ENCODE measurements at regions not wholly inside any gene's neighbourhood (a gene's known extent, or its start where the extent isn't known, plus 50 kb on each side); places are given as distances from the start of the nearest gene placed in this dataset.
"Not testable (repeated sequence)": the region's sequence is repeated elsewhere in the genome, so short reads cannot be mapped to it uniquely, and the experiment has no call there.

GRCh38 chr3:176619833-176620232, 577.4 kb downstream of the TBL1XR1 start:
- DNase-seq (ENCODE audit: insufficient read length, low spot score) (no peak), FAIRE-seq (no peak)
- no peak for TF ChIP-seq CTCF (IDR thresholded peaks at IDR 0.05; ENCODE audit: insufficient read depth, missing control alignments)

- TF ChIP-seq CTCF (IDR thresholded peaks at IDR 0.05; ENCODE audit: insufficient read depth, missing control alignments) = no peak
- FAIRE-seq (no peak), DNase-seq (ENCODE audit: insufficient read length, low spot score) (no peak)
Observed at GRCh38 chr3:176615826-176616225, 581.5 kb downstream of the TBL1XR1 start.

GRCh38 chr3:176611703-176612102, 585.6 kb downstream of the TBL1XR1 start:
- DNase-seq (ENCODE audit: insufficient read length, low spot score) (no peak), FAIRE-seq (no peak)
- TF ChIP-seq CTCF (IDR thresholded peaks at IDR 0.05; ENCODE audit: insufficient read depth, missing control alignments) = no peak

- no peak for FAIRE-seq
- TF ChIP-seq CTCF (IDR thresholded peaks at IDR 0.05; ENCODE audit: insufficient read depth, missing control alignments) = no peak
- no peak for DNase-seq (ENCODE audit: insufficient read length, low spot score)
Observed at GRCh38 chr3:176609361-176609760, 587.9 kb downstream of the TBL1XR1 start.

- not testable (repeated sequence) for FAIRE-seq
Observed at GRCh38 chr3:176605553-176605952, 591.7 kb downstream of the TBL1XR1 start.

GRCh38 chr3:176595307-176595706, 602.0 kb downstream of the TBL1XR1 start:
- no peak for TF ChIP-seq CTCF (IDR thresholded peaks at IDR 0.05; ENCODE audit: insufficient read depth, missing control alignments)

More at GRCh38 chr3:176605553-176605952, 591.7 kb downstream of the TBL1XR1 start:
- not testable (repeated sequence) for DNase-seq (ENCODE audit: insufficient read length, low spot score)

GRCh38 chr3:176590722-176591121, 606.6 kb downstream of the TBL1XR1 start:
- DNase-seq (ENCODE audit: insufficient read length, low spot score) (no peak), FAIRE-seq (no peak)
- no peak for TF ChIP-seq CTCF (IDR thresholded peaks at IDR 0.05; ENCODE audit: insufficient read depth, missing control alignments)

More at GRCh38 chr3:176595307-176595706, 602.0 kb downstream of the TBL1XR1 start:
- DNase-seq (ENCODE audit: insufficient read length, low spot score) (no peak), FAIRE-seq (no peak)

- no peak for TF ChIP-seq CTCF (IDR thresholded peaks at IDR 0.05; ENCODE audit: insufficient read depth, missing control alignments)
- FAIRE-seq = no peak
- DNase-seq (ENCODE audit: insufficient read length, low spot score) = no peak
Observed at GRCh38 chr3:176587089-176587488, 610.2 kb downstream of the TBL1XR1 start.

All from D721Med (cell line).